Upper lobe of right lung (tissue), 1 donor: ENCODE measurements at regions not wholly inside any gene's neighbourhood (a gene's known extent, or its start where the extent isn't known, plus 50 kb on each side); places are given as distances from the start of the nearest gene placed in this dataset.

Experiments
- ATAC-seq: fragments of 200-7000 bp; cut with Tn5 transposase; one replicate; pipeline ENCODE4 v1.9.1; 2020; ENCODE audit warnings: mild to moderate bottlenecking, moderate library complexity
- DNase-seq: peaks from one replicate; pipeline ENCODE4 v3.0.0-alpha.2; 2020
- H3K27ac ChIP-seq: fragments of 200-600 bp; one replicate; pipeline ENCODE4 v1.8.0; 2022
- H3K27me3 ChIP-seq: fragments of 200-600 bp; one replicate; pipeline ENCODE4 v1.8.0; 2022; ENCODE audit warnings: mild to moderate bottlenecking
- H3K36me3 ChIP-seq: fragments of 200-600 bp; one replicate; pipeline ENCODE4 v1.8.0; 2022
- H3K4me1 ChIP-seq: fragments of 200-600 bp; one replicate; pipeline ENCODE4 v1.8.0; 2022
- H3K4me3 ChIP-seq: fragments of 200-600 bp; one replicate; pipeline ENCODE4 v1.8.0; 2022; ENCODE audit warnings: mild to moderate bottlenecking
- H3K9me3 ChIP-seq: fragments of 200-600 bp; one replicate; pipeline ENCODE4 v1.8.0; 2022
- CTCF ChIP-seq: fragments of 200-600 bp; IDR thresholded peaks from one replicate; pipeline ENCODE4 v1.8.0; 2022; ENCODE audit warnings: antibody characterized with exemption
- intact Hi-C: fragments of 100-400 bp; cut with DNase I; formaldehyde crosslinking; loops from one replicate; pipeline ENCODE4 v1.11.0; 2022
- donor health status: DM: no; HTN: yes; CAD: no; lungs with severe emphysema.

- Histone ChIP-seq H3K4me3 (no peak overlapping the region), H3K27me3 (no peaks in the 10 kb centered on the region), H3K27ac (no peak overlapping the region), H3K36me3 (no peaks in the 10 kb centered on the region), H3K9me3 (no peaks in the 10 kb centered on the region), H3K4me1 (no peaks in the 10 kb centered on the region)
- TF ChIP-seq CTCF: no peak
- ATAC-seq (no peak), DNase-seq (no peak)
- intact Hi-C loops: no loop called here
These were observed 1371.6 kb upstream of the EPHA6 start for GRCh38 chr3:95442766-95443165.

- Histone ChIP-seq H3K4me3 (no peak overlapping the region), H3K36me3 (no peaks in the 10 kb centered on the region), H3K9me3 (no peaks in the 10 kb centered on the region), H3K4me1 (no peaks in the 10 kb centered on the region), H3K27me3 (no peaks in the 10 kb centered on the region), H3K27ac (no peak overlapping the region)
- no peak for ATAC-seq
- no peak for TF ChIP-seq CTCF
- intact Hi-C loops: no loop called here
- no peak for DNase-seq
These were observed 1364.6 kb upstream of the EPHA6 start for GRCh38 chr3:95449841-95450240.

GRCh38 chr3:95453242-95453641 is 1361.2 kb upstream of the EPHA6 start:
- Histone ChIP-seq H3K27ac (no peak overlapping the region), H3K4me3 (no peak overlapping the region), H3K27me3 (no peaks in the 10 kb centered on the region), H3K4me1 (no peaks in the 10 kb centered on the region), H3K36me3 (no peaks in the 10 kb centered on the region), H3K9me3 (no peaks in the 10 kb centered on the region)
- no peak for ATAC-seq
- no peak for TF ChIP-seq CTCF
- no peak for DNase-seq
- intact Hi-C loops: no loop called here

- Histone ChIP-seq H3K27ac (no peak overlapping the region), H3K4me3 (no peak overlapping the region), H3K36me3 (no peaks in the 10 kb centered on the region), H3K9me3 (no peaks in the 10 kb centered on the region), H3K4me1 (no peaks in the 10 kb centered on the region), H3K27me3 (no peaks in the 10 kb centered on the region)
- TF ChIP-seq CTCF: no peak
- DNase-seq: no peak
- intact Hi-C loops: no loop called here
- ATAC-seq: no peak
These were observed 1357.6 kb upstream of the EPHA6 start for GRCh38 chr3:95456835-95457234.

- ATAC-seq (no peak), DNase-seq (no peak)
- Histone ChIP-seq H3K27ac (peak overlapping the region; percentile 21), H3K4me3 (no peak overlapping the region), H3K27me3 (no peaks in the 10 kb centered on the region), H3K9me3 (no peaks in the 10 kb centered on the region), H3K4me1 (no peaks in the 10 kb centered on the region), H3K36me3 (no peaks in the 10 kb centered on the region)
- intact Hi-C loops: no loop called here
- TF ChIP-seq CTCF: no peak
These were observed 1354.7 kb upstream of the EPHA6 start for GRCh38 chr3:95459706-95460105.

GRCh38 chr3:95460274-95460673 is 1354.1 kb upstream of the EPHA6 start:
- Histone ChIP-seq H3K9me3 (no peaks in the 10 kb centered on the region), H3K36me3 (no peaks in the 10 kb centered on the region), H3K27me3 (no peaks in the 10 kb centered on the region), H3K27ac (peak overlapping the region; percentile 21), H3K4me3 (no peak overlapping the region), H3K4me1 (no peaks in the 10 kb centered on the region)
- intact Hi-C loops: no loop called here
- ATAC-seq (peak; percentile 31), DNase-seq (no peak)
- TF ChIP-seq CTCF: no peak
